Loucy (cell line): ENCODE measurements at regions not wholly inside any gene's neighbourhood (a gene's known extent, or its start where the extent isn't known, plus 50 kb on each side); places are given as distances from the start of the nearest gene placed in this dataset.

Experiments used
- CTCF ChIP-seq: fragments of 200-600 bp; sonication (generic); conservative IDR thresholded peaks from 2 replicates; pipeline ENCODE4 v1.5.1; 2014; ENCODE audit warnings: mild to moderate bottlenecking, antibody characterized with exemption, low read length
- EZH2phosphoT487 ChIP-seq: fragments of 200-600 bp; IDR thresholded peaks from 2 replicates; pipeline ENCODE4 v1.6.1; 2018; ENCODE audit warnings: antibody characterized with exemption, mild to moderate bottlenecking, moderate library complexity, borderline replicate concordance

- TF ChIP-seq CTCF = no peak
- no peak for TF ChIP-seq EZH2phosphoT487
Observed at GRCh38 chr2:225309516-225309915, 90.0 kb upstream of the NYAP2 start.
